GM04503 (cell line): ENCODE measurements at regions not wholly inside any gene's neighbourhood (a gene's known extent, or its start where the extent isn't known, plus 50 kb on each side); places are given as distances from the start of the nearest gene placed in this dataset.
"Not testable (repeated sequence)": the region's sequence is repeated elsewhere in the genome, so short reads cannot be mapped to it uniquely, and the experiment has no call there.

Experiments
- DNase-seq: peaks from one replicate; pipeline ENCODE4 v3.0.0-alpha.2; 2012; ENCODE audit warnings: low read depth

- DNase-seq: no peak
These were observed 974.9 kb downstream of the RPA4 start for GRCh38 chrX:97858592-97858991.

DNA sequence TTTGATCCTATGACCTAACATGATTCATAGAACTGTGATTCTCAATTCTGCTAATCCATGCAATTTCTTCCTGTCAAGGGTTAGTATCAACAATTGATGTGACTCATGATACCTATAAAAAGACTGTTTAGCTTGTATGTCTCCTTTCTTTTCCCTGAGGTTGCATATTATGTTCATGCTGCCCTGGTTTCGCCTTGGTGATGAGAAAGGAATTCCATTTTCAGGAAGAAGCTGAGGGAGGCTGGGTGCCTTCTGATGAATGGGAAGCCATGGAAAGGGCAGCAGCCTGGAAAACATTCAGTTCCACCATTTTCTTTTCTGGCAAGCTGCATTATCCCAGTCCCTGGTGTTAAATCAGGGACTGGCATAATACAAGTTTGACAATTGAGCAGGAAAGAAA lies 976.5 kb downstream of the RPA4 start:
- DNase-seq: no peak

DNA sequence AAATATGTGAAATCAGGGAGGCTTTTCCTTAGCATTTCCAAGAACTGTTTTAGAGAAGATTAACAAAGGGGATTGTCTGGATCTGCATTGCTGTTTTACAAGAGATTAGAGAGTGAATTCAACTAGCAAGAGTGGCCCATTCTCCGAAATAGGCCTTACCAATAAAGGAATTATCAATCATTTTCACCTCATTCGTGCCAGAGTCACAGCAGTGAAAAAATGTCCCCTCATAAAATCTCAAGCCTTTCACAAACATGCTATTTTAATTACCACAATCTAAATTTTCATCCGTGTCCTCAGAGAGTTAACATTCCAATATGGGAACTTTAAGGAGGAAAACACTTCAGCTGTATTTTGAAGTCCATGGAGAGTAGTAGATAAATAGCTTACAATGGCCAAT lies 979.6 kb downstream of the RPA4 start:
- no peak for DNase-seq

GRCh38 chrX:97867266-97867665 lies 983.6 kb downstream of the RPA4 start:
- DNase-seq: no peak

- DNase-seq: peak; percentile 27
These were observed 993.1 kb downstream of the RPA4 start for GRCh38 chrX:97876697-97877407.

GRCh38 chrX:97882306-97882705 lies 998.6 kb downstream of the RPA4 start:
- DNase-seq: no peak

DNA sequence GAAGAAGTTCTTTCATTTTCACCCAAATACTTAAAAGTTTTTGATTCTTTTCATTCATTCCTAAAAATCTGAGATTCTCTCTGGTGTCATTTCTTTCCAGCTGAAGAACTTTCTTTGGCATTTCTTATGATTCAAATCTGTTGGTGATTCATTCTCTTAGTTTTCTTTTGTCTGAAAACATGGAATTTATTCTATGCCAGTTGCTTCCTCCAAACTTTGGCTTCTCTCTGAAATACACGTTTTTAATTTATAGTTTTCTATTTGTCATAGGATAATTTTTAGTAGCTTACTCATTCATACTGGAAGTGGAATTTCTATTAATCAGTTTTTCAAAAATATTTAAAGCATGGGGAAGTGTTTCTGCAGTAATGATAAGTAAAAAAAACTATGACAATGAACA lies 1012.0 kb downstream of the RPA4 start:
- DNase-seq: peak; percentile 26

DNA sequence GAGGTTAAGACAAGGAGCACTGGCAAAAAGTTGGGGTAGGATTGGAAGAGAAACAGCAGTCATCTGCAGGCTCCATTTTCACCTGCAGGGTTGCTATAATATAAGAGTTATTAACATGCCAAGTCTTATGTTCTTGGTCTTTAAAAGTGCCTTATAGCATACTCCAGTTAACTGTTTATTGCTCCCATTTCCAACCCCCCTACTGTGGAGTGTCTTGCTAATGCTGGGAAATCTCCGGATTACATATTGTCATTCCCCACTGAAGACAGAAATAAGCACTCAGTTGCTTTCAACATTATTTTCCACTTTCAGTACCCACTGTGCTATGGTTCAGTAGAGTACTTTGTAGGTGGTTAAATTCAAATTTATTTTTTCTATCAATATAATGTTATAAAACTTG lies 1014.3 kb downstream of the RPA4 start:
- DNase-seq: no peak

GRCh38 chrX:97898798-97899197 lies 1015.1 kb downstream of the RPA4 start:
- peak; percentile 37 for DNase-seq

DNA sequence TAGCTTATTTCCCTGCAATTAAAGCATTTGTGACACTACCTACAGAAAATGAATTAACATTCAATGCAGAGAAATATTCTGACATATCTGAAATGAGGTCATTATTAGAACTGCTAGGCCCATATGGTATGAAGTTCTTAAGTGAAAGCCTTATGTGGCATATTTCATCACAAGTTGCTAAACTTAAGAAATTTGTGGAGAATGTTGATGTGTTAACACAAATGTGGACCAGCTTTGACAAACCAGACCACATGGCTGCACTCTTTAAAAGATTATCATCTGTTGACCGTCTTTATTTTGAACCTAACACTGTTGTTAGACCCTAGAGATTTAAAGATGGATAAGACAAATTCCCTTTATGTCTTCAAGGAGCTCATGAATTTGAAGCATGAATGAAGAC lies 1024.1 kb downstream of the RPA4 start:
- no peak for DNase-seq

- no peak for DNase-seq
These were observed 1025.5 kb downstream of the RPA4 start for GRCh38 chrX:97909245-97909644.

DNA sequence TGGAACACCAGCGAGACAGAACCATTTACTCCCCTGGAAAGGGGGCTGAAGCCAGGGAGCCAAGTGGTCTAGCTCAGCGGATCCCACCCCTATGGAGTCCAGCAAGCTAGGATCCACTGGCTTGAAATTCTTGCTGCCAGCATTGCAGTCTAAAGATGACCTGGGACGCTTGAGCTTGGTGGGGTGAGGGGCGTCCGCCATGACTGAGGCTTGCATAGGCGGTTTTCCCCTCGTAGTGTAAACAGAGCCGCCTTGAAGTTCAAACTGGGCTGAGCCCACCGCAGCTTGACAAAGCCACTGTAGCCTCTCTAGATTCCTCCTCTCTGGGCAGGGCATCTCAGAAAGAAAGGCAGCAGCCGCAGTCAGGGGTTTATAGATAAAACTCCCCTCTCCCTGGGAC lies 1031.7 kb downstream of the RPA4 start:
- not testable (repeated sequence) for DNase-seq

DNA sequence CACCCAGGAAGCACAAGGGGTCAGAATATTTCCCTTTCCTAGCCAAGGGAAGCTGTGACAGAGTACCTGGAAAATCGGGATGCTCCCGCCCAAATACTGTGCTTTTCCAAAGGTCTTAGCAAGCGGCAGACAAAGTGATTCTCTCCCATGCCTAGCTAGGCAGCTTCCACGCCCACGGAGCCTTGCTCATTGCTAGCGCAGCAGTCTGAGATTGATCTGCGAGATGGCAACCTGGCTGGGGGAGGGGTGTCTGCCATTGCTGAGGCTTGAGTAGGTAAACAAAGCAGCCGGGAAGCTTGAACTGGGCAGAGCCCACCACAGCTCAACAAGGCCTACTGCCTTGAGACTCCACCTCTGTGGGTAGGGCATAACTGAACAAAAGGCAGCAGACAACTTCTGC lies 1037.5 kb downstream of the RPA4 start:
- not testable (repeated sequence) for DNase-seq

DNA sequence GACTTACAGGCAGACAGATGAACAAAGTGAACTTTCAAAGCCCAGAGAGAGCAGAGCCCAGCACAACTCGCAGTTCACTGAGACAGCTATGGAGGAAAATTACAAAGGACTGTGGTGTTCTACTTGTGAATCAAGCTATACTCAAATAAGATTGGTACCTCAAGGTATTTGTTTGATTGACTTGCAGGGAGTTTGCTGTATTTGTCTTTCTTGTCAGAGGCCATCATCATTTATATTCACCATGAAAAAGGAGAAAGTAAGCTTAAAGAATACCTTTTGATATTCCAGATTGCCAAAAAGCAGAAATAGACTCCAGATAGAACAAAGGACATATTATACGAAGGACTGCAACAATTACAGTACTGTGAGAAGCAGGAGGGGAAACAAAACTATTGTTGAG lies 1047.9 kb downstream of the RPA4 start:
- no peak for DNase-seq

DNA sequence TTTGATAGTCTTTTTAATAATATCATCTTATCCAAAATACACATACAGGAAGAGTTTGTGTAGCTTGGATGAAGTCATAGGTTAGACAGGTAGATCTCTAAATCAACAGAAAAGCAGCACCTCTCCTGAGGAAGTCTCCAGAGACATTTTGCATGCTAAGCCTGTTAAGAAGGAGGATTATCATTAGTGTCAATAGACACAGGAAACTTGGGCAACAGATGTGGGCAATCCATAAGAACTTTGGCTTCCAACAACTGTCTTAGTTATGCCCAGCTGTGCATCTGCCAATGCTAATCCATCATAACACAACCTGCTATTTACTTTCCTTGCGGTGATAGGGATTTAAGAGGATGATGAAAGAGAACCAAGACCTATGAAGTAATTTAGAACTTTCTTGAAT lies 1052.6 kb downstream of the RPA4 start:
- DNase-seq: no peak

GRCh38 chrX:97938706-97939105 lies 1055.0 kb downstream of the RPA4 start:
- DNase-seq: peak; percentile 3

- DNase-seq: no peak
These were observed 1084.9 kb downstream of the RPA4 start for GRCh38 chrX:97968376-97969163.

GRCh38 chrX:97984641-97985040 lies 1100.9 kb downstream of the RPA4 start:
- no peak for DNase-seq

GRCh38 chrX:97985096-97985495 lies 1101.4 kb downstream of the RPA4 start:
- DNase-seq: no peak

DNA sequence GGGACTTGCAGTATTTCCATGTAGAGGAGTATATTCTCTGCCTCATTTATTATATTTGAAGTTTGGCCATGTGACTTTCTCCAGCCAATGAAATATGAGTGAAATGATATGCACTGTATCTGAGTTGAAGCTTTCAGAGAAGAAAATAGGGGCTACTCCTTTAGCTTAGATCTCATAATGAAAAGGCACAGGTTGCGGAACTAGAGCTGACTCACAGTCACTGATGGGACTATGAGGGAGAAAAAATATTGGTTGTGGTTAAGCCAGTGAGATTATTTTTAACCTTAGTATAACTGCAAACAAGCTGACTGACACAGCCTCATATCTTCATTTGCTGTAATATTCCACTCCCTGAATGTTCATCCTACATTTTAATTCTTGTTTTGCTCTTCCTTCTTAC lies 1104.3 kb downstream of the RPA4 start:
- DNase-seq: no peak

DNA sequence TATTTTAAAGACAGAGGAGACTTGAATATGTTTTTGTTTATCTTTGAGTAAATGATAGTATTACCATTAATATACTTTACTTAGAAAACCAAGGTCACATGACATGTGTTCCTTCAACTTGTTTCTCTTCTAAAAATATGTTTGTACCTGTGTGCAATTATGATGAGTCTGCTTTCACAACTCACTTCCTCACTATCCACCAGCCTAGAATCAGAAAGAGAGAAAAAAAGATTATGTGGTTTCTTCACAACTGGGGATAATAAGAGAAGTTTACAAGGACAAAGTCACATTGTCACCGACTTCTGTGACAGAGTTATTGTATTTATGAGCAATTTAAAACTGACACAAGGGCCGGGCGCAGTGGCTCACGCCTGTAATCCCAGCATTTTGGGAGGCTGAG lies 1112.1 kb downstream of the RPA4 start:
- DNase-seq: no peak

DNA sequence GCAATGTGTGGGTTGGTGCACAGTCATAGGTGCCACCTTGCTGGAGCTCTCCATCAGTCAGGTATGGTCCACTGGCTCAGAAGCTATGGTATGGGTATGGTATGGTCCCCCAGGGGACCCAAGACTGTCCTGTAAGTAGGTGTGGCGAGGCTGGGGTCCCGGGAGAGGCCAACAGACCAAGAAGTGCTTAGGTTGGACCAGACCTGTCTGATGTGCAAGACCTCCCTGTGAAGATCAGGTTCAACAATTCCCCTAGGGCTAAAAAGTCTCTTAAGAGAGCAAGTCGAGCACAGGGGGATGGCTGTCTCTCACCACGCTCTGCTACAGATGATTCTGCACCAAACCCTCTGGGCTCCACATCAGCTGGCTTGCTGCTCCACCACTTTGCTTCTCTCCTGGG lies 1145.0 kb downstream of the RPA4 start:
- DNase-seq: no peak

DNA sequence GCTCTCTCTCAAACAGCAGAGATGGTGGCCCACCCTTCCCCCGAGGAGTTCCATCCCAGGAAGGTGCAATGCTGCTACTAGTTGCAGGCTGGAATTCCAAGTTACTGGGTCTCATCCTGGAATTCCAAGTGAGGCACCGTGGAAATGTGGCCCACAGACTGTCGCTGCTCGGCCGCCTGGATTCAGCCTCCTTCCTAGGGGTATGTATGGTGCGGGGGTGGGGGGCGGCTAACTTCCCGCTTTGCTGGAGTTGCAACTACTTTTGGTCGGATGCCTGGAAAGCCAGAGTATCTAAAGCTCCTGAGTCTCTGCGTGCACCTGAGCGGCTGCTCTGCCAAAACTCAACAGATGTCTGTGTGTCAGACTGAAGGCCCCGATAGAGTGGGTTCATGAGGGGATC lies 1146.2 kb downstream of the RPA4 start:
- DNase-seq: no peak

- no peak for DNase-seq
These were observed 1173.5 kb downstream of the RPA4 start for GRCh38 chrX:98057176-98057575.
